PC-3 (cell line): ENCODE measurements at regions not wholly inside any gene's neighbourhood (a gene's known extent, or its start where the extent isn't known, plus 50 kb on each side); places are given as distances from the start of the nearest gene placed in this dataset.

ENCODE experiments used
- ATAC-seq: fragments of 200-7000 bp; cut with Tn5 transposase; 2 replicates; pipeline ENCODE4 v1.9.1; 2020; ENCODE audit warnings: mild to moderate bottlenecking, moderate library complexity
- BruUV-seq: library from RNA; stranded (reverse); fragments of 400-500 nt; replicated peaks from 2 replicates; lab custom pipeline; 2021; lab: Mats Ljungman, UMichigan
- CTCF ChIA-PET: fragments of 300-600 bp; sonication (Branson Sonifier 250); formaldehyde crosslinking; loops from one replicate; lab custom pipeline; 2022; ENCODE audit warnings: antibody characterized with exemption; lab: Charles Lee
- POLR2A ChIA-PET: fragments of 300-600 bp; sonication (Branson Sonifier 250); formaldehyde crosslinking; loops from one replicate; lab custom pipeline; 2022; ENCODE audit warnings: antibody characterized with exemption; ENCODE audit not compliant: unreplicated experiment; lab: Charles Lee
- DNase-seq: peaks from one replicate; pipeline ENCODE4 v3.0.0-alpha.2; 2015
- H2AFZ ChIP-seq: fragments of 300-600 bp; sonication (generic); 2 replicates; pipeline ENCODE4 v1.6.0; 2016; ENCODE audit warnings: antibody characterized with exemption, low read length
- H3F3A ChIP-seq: fragments of 300-600 bp; sonication (generic); one replicate; pipeline ENCODE4 v1.6.0; 2017; ENCODE audit warnings: antibody characterized with exemption, low read length, control low read depth, mild to moderate bottlenecking; ENCODE audit not compliant: unreplicated experiment
- H3K27ac ChIP-seq: fragments of 300-600 bp; sonication (generic); 2 replicates; pipeline ENCODE4 v1.5.1; 2016; ENCODE audit warnings: mild to moderate bottlenecking, low read length
- H3K27me3 ChIP-seq: fragments of 300-600 bp; sonication (generic); 2 replicates; pipeline ENCODE4 v1.6.1; 2016; ENCODE audit warnings: low read length, mixed read lengths
- H3K36me3 ChIP-seq: fragments of 300-600 bp; sonication (generic); 2 replicates; pipeline ENCODE4 v1.6.1; 2016; ENCODE audit warnings: low read depth, mixed run types, low read length, mixed read lengths
- H3K4me1 ChIP-seq: fragments of 300-600 bp; sonication (generic); 2 replicates; pipeline ENCODE4 v1.5.1; 2016; ENCODE audit warnings: low read length; ENCODE audit not compliant: insufficient read depth
- H3K4me2 ChIP-seq: fragments of 300-600 bp; sonication (generic); 2 replicates; pipeline ENCODE4 v1.6.0; 2016; ENCODE audit warnings: low read length
- H3K4me3 ChIP-seq: fragments of 300-600 bp; sonication (generic); 2 replicates; pipeline ENCODE4 v1.5.1; 2016; ENCODE audit warnings: mild to moderate bottlenecking, low read length, mixed read lengths
- H3K79me2 ChIP-seq: fragments of 300-600 bp; sonication (generic); 2 replicates; pipeline ENCODE4 v1.6.1; 2017; ENCODE audit warnings: low read length, mixed read lengths
- H3K9ac ChIP-seq: fragments of 300-600 bp; sonication (generic); 2 replicates; pipeline ENCODE4 v1.6.0; 2016; ENCODE audit warnings: mild to moderate bottlenecking, low read length
- H3K9me2 ChIP-seq: fragments of 300-600 bp; sonication (generic); replicated peaks from 2 replicates; pipeline ENCODE4 v1.6.1; 2016; ENCODE audit warnings: mixed run types, low read length, mixed read lengths
- H3K9me3 ChIP-seq: fragments of 300-600 bp; sonication (generic); 2 replicates; pipeline ENCODE4 v1.6.1; 2016; ENCODE audit warnings: low read length, mixed read lengths
- H4K20me1 ChIP-seq: fragments of 300-600 bp; sonication (generic); 2 replicates; pipeline ENCODE4 v1.6.1; 2016; ENCODE audit warnings: low read length, mixed read lengths
- CTCF ChIP-seq: fragments of 300-600 bp; sonication (generic); conservative IDR thresholded peaks from 2 replicates; pipeline ENCODE4 v1.5.1; 2017; ENCODE audit warnings: antibody characterized with exemption, low read depth, mild to moderate bottlenecking, low read length
- EZH2 ChIP-seq: fragments of 300-600 bp; sonication (generic); IDR thresholded peaks from one replicate; pipeline ENCODE4 v1.6.1; 2017; ENCODE audit warnings: antibody characterized with exemption, mild to moderate bottlenecking, low read length; ENCODE audit not compliant: unreplicated experiment
- EZH2phosphoT487 ChIP-seq: fragments of 300-600 bp; sonication (generic); IDR thresholded peaks from 2 replicates; pipeline ENCODE4 v1.6.1; 2018; ENCODE audit warnings: mild to moderate bottlenecking, antibody characterized with exemption, low read length, borderline replicate concordance
- intact Hi-C: fragments of 100-400 bp; cut with micrococcal nuclease; formaldehyde crosslinking; loops from 2 replicates; pipeline ENCODE4 v1.9.0; 2023

GRCh38 chr4:123731035-123731434 is 334.4 kb downstream of the SPRY1 start:
- POLR2A ChIA-PET = no interaction called here
- TF ChIP-seq EZH2 (no peak), EZH2phosphoT487 (no peak), CTCF (no peak)

GRCh38 chr4:123737156-123737555 is 340.6 kb downstream of the SPRY1 start:
- no TSS peak for BruUV-seq
- Histone ChIP-seq H4K20me1 (no peaks in the 10 kb centered on the region), H3K9ac (no peak overlapping the region)

More at GRCh38 chr4:123731035-123731434, 334.4 kb downstream of the SPRY1 start:
- ATAC-seq = no peak
- intact Hi-C loops = no loop called here
- H3K9ac ChIP-seq = no peak overlapping the region
- H3K79me2 ChIP-seq = no peaks in the 10 kb centered on the region
- H3K4me2 ChIP-seq = no peak overlapping the region
- CTCF ChIA-PET = no interaction called here
- no peaks in the 10 kb centered on the region for H3K27me3 ChIP-seq
- no peak for DNase-seq
- H3K27ac ChIP-seq = no peak overlapping the region
- no peaks in the 10 kb centered on the region for H3K4me1 ChIP-seq
- H3K9me3 ChIP-seq = no peaks in the 10 kb centered on the region
- H4K20me1 ChIP-seq = no peaks in the 10 kb centered on the region
- no peak overlapping the region for H2AFZ ChIP-seq
- H3F3A ChIP-seq = no peaks in the 10 kb centered on the region
- H3K36me3 ChIP-seq = no peaks in the 10 kb centered on the region
- no TSS peak for BruUV-seq
- no peaks in the 10 kb centered on the region for H3K9me2 ChIP-seq
- H3K4me3 ChIP-seq = no peak overlapping the region

GRCh38 chr4:123739806-123740205 is 343.2 kb downstream of the SPRY1 start:
- no peak overlapping the region for H3K9ac ChIP-seq
- no peak overlapping the region for H2AFZ ChIP-seq
- no peaks in the 10 kb centered on the region for H3F3A ChIP-seq
- no peaks in the 10 kb centered on the region for H3K9me2 ChIP-seq
- POLR2A ChIA-PET = no interaction called here
- DNase-seq (no peak), ATAC-seq (no peak)
- CTCF ChIA-PET = no interaction called here
- TF ChIP-seq CTCF (no peak), EZH2phosphoT487 (no peak), EZH2 (no peak)
- H3K27me3 ChIP-seq = no peaks in the 10 kb centered on the region
- H3K9me3 ChIP-seq = no peaks in the 10 kb centered on the region
- BruUV-seq = no TSS peak
- no peaks in the 10 kb centered on the region for H3K36me3 ChIP-seq
- intact Hi-C loops = no loop called here
- no peaks in the 10 kb centered on the region for H3K4me1 ChIP-seq
- H3K27ac ChIP-seq = no peak overlapping the region
- no peaks in the 10 kb centered on the region for H4K20me1 ChIP-seq
- no peak overlapping the region for H3K4me2 ChIP-seq
- H3K4me3 ChIP-seq = no peak overlapping the region
- no peaks in the 10 kb centered on the region for H3K79me2 ChIP-seq

More at GRCh38 chr4:123737156-123737555, 340.6 kb downstream of the SPRY1 start:
- Histone ChIP-seq H3K27me3 (no peaks in the 10 kb centered on the region), H3K9me3 (no peaks in the 10 kb centered on the region), H3K4me2 (no peak overlapping the region), H2AFZ (no peak overlapping the region), H3K4me3 (no peak overlapping the region), H3F3A (no peaks in the 10 kb centered on the region), H3K36me3 (no peaks in the 10 kb centered on the region), H3K9me2 (no peaks in the 10 kb centered on the region), H3K27ac (no peak overlapping the region), H3K4me1 (no peaks in the 10 kb centered on the region), H3K79me2 (no peaks in the 10 kb centered on the region)
- ATAC-seq (no peak), DNase-seq (no peak)
- ChIA-PET CTCF (no interaction called here), POLR2A (no interaction called here)
- TF ChIP-seq EZH2 (no peak), CTCF (no peak), EZH2phosphoT487 (no peak)
- intact Hi-C loops = no loop called here
